ENCODE measurements at regions not wholly inside any gene's neighbourhood (a gene's known extent, or its start where the extent isn't known, plus 50 kb on each side); places are given as distances from the start of the nearest gene placed in this dataset.

GRCh38 chr10:24091256-24091655 lies 117.7 kb upstream of the KIAA1217 start:
- TF ChIP-seq, protein P1, sequence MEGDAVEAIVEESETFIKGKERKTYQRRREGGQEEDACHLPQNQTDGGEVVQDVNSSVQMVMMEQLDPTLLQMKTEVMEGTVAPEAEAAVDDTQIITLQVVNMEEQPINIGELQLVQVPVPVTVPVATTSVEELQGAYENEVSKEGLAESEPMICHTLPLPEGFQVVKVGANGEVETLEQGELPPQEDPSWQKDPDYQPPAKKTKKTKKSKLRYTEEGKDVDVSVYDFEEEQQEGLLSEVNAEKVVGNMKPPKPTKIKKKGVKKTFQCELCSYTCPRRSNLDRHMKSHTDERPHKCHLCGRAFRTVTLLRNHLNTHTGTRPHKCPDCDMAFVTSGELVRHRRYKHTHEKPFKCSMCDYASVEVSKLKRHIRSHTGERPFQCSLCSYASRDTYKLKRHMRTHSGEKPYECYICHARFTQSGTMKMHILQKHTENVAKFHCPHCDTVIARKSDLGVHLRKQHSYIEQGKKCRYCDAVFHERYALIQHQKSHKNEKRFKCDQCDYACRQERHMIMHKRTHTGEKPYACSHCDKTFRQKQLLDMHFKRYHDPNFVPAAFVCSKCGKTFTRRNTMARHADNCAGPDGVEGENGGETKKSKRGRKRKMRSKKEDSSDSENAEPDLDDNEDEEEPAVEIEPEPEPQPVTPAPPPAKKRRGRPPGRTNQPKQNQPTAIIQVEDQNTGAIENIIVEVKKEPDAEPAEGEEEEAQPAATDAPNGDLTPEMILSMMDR (conservative IDR thresholded peaks at IDR 0.05): no peak
- no peak for TF ChIP-seq EZH2 (IDR thresholded peaks at IDR 0.05; ENCODE audit: low read depth)
